CD14-positive monocyte (primary cell): ENCODE measurements at regions not wholly inside any gene's neighbourhood (a gene's known extent, or its start where the extent isn't known, plus 50 kb on each side); places are given as distances from the start of the nearest gene placed in this dataset.

Experiments used
- DNase-seq, 3 donors: peaks; one replicate each; pipeline ENCODE4 v3.0.0-alpha.2; 2011 to 2022
- H2AFZ ChIP-seq: 2 replicates; pipeline ENCODE4 v1.6.0; 2012; ENCODE audit warnings: mild to moderate bottlenecking, low read depth, low read length, inconsistent platforms; ENCODE audit not compliant: insufficient read depth, poor library complexity, severe bottlenecking
- H3K27ac ChIP-seq, 2 donors: 1 replicate in 1 of 2; 2 replicates in 1 of 2; pipeline ENCODE4 v1.5.1; 2012 to 2013; ENCODE audit warnings: low read length in 2 of 2, control low read depth in 1 of 2, inconsistent platforms in 1 of 2, low read depth in 1 of 2, mild to moderate bottlenecking in 1 of 2
- H3K27me3 ChIP-seq, 2 donors: one replicate each; pipeline versions ENCODE4 v1.6.0 to v1.6.1; 2011 to 2013; ENCODE audit warnings: low read length in 2 of 2; ENCODE audit not compliant: control insufficient read depth in 2 of 2, insufficient read depth in 2 of 2
- H3K36me3 ChIP-seq, 2 donors: replicated peaks in 1 of 2; 1 replicate in 1 of 2; 2 replicates in 1 of 2; pipeline versions ENCODE4 v1.5.1 to v1.6.1; 2012 to 2013; ENCODE audit warnings: low read length in 2 of 2, control low read depth in 1 of 2, inconsistent platforms in 1 of 2, mild to moderate bottlenecking in 1 of 2; ENCODE audit not compliant: insufficient read depth in 2 of 2, control insufficient read depth in 1 of 2
- H3K4me1 ChIP-seq, 2 donors: 1 replicate in 1 of 2; 2 replicates in 1 of 2; pipeline versions ENCODE4 v1.5.1 to v1.6.1; 2012 to 2013; ENCODE audit warnings: low read length in 2 of 2, control low read depth in 1 of 2, inconsistent platforms in 1 of 2, mild to moderate bottlenecking in 1 of 2, moderate library complexity in 1 of 2; ENCODE audit not compliant: insufficient read depth in 2 of 2, control insufficient read depth in 1 of 2
- H3K4me2 ChIP-seq: replicated peaks from 2 replicates; pipeline ENCODE3; 2012; ENCODE audit warnings: low read length, moderate library complexity, mild to moderate bottlenecking; ENCODE audit not compliant: poor library complexity, severe bottlenecking; ENCODE audit errors: extremely low read depth
- H3K4me3 ChIP-seq, 3 experiments: fragments of 200-600 bp in 1 of 3; sonication (generic) in 1 of 3; replicated peaks in 1 of 3; 1 replicate in 2 of 3; 2 replicates in 1 of 3; pipeline ENCODE4 v1.5.1; 2011 to 2013; ENCODE audit warnings: low read length in 3 of 3, mild to moderate bottlenecking in 3 of 3, control low read depth in 2 of 3, low read depth in 2 of 3, inconsistent platforms in 1 of 3, moderate library complexity in 1 of 3
- H3K79me2 ChIP-seq: 2 replicates; pipeline ENCODE4 v1.6.0; 2012; ENCODE audit warnings: mild to moderate bottlenecking, control low read depth, inconsistent platforms, low read length, moderate library complexity; ENCODE audit not compliant: insufficient read depth
- H3K9ac ChIP-seq: 2 replicates; pipeline ENCODE4 v1.6.0; 2017; ENCODE audit warnings: low read length, mild to moderate bottlenecking; ENCODE audit not compliant: insufficient read depth, poor library complexity, severe bottlenecking
- H3K9me3 ChIP-seq, 2 donors: replicated peaks in 1 of 2; 1 replicate in 1 of 2; 2 replicates in 1 of 2; pipeline versions ENCODE4 v1.5.1 to v1.6.1; 2012 to 2013; ENCODE audit warnings: low read length in 2 of 2, control low read depth in 1 of 2; ENCODE audit not compliant: control insufficient read depth in 1 of 2, insufficient read depth in 1 of 2
- H4K20me1 ChIP-seq: 2 replicates; pipeline ENCODE4 v1.6.0; 2012; ENCODE audit warnings: mild to moderate bottlenecking, low read length, control low read depth, moderate library complexity; ENCODE audit not compliant: insufficient read depth
- H3K27ac Mint-ChIP-seq, 7 donors: one replicate each; pipeline ENCODE4 v1.8.0; 2020; ENCODE audit warnings: mild to moderate bottlenecking in 7 of 7, mixed read lengths in 7 of 7, moderate library complexity in 6 of 7, inconsistent platforms in 2 of 7
- H3K27me3 Mint-ChIP-seq, 3 donors: one replicate each; pipeline ENCODE4 v1.8.0; 2021 to 2022; ENCODE audit warnings: low read depth in 3 of 3, mild to moderate bottlenecking in 3 of 3, mixed read lengths in 3 of 3, moderate library complexity in 3 of 3, inconsistent platforms in 1 of 3
- H3K36me3 Mint-ChIP-seq, 2 donors: one replicate each; pipeline ENCODE4 v1.8.0; 2020; ENCODE audit warnings: mixed read lengths in 2 of 2, inconsistent platforms in 1 of 2, mild to moderate bottlenecking in 1 of 2
- H3K4me1 Mint-ChIP-seq: one replicate; pipeline ENCODE4 v1.8.0; 2020; ENCODE audit warnings: mild to moderate bottlenecking, mixed read lengths
- H3K4me3 Mint-ChIP-seq, 2 donors: one replicate each; pipeline ENCODE4 v1.8.0; 2020; ENCODE audit warnings: mild to moderate bottlenecking in 2 of 2, mixed read lengths in 2 of 2, moderate library complexity in 1 of 2
- H3K9me3 Mint-ChIP-seq, 7 donors: one replicate each; pipeline ENCODE4 v1.8.0; 2020 to 2022; ENCODE audit warnings: mixed read lengths in 7 of 7, mild to moderate bottlenecking in 6 of 7, moderate library complexity in 6 of 7, inconsistent platforms in 2 of 7
- WGBS: methylation state at CpG from one replicate; pipeline ENCODE4 v1.1.5; 2013; ENCODE audit warnings: missing lambda C conversion rate; ENCODE audit not compliant: insufficient coverage; 5-methylcytosine and 5-hydroxymethylcytosine counted together
- intact Hi-C, 2 donors: fragments of 100-400 bp; cut with micrococcal nuclease; formaldehyde crosslinking; loops; one replicate each; pipeline versions ENCODE4 v1.15.0 to v1.15.1; 2023
- TF ChIP-seq, protein P1 (sequence below): fragments of 200-600 bp; IDR thresholded peaks from one replicate; pipeline ENCODE4 v1.8.0; 2022; ENCODE audit warnings: antibody characterized with exemption, mild to moderate bottlenecking

DNA sequence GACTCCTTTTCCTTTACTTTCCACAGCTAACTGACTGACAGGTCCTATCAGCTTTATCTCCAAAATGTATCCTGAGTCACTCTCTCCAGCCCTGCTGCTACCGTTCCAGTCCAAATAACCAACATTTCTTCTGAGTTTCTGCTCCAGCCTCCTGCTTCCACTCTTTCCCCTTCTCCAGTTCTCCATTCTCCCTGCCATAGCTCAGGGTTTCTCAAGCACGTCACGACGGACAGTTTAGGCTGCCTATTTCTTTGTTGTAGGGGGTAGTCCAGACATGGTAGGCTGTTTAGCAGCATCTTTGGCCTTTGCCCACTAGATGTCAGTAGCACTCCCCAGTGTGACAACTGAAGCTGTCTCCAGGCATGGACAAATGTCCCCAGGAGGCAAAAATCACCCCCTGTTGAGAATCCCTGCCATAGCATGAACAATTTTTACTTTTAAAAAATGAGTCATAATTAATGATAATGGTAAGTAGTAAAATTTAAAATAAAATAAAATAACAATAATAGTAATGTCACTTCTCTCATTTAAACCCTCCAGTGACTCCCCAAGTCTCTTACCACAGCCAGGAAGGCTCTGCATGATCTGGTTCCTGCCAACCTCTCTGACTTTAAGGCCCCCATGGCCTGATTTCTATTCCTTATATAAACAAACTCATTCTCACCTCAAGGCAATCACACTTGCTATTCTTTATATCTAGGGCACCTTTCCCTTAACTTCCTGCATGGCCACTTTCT lies 105.4 kb upstream of the FER start:
- no peaks in the 10 kb centered on the region for H4K20me1 ChIP-seq
- no peaks in the 10 kb centered on the region for H3K79me2 ChIP-seq
- no peaks in the 10 kb centered on the region for H3K36me3 ChIP-seq
- intact Hi-C loops: no loop called here
- no peak overlapping the region for H3K9ac ChIP-seq
- 0% methylated on average over 1 of the region's 4 CpGs for WGBS
- peaks cover 4 to 5% of the 10 kb centered on the region in 2 donors for H3K4me1 ChIP-seq
- H3K27ac Mint-ChIP-seq: peak overlapping the region in 2 of 7 donors; percentile 42 to 67
- DNase-seq: peak; percentile 33 to 52 (median 50)
- no peak overlapping the region for H3K4me2 ChIP-seq
- TF ChIP-seq, protein P1, sequence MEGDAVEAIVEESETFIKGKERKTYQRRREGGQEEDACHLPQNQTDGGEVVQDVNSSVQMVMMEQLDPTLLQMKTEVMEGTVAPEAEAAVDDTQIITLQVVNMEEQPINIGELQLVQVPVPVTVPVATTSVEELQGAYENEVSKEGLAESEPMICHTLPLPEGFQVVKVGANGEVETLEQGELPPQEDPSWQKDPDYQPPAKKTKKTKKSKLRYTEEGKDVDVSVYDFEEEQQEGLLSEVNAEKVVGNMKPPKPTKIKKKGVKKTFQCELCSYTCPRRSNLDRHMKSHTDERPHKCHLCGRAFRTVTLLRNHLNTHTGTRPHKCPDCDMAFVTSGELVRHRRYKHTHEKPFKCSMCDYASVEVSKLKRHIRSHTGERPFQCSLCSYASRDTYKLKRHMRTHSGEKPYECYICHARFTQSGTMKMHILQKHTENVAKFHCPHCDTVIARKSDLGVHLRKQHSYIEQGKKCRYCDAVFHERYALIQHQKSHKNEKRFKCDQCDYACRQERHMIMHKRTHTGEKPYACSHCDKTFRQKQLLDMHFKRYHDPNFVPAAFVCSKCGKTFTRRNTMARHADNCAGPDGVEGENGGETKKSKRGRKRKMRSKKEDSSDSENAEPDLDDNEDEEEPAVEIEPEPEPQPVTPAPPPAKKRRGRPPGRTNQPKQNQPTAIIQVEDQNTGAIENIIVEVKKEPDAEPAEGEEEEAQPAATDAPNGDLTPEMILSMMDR: peak; percentile 81
- H2AFZ ChIP-seq: peak overlapping the region; percentile 49
- H3K9me3 ChIP-seq: peaks cover 3 to 4% of the 10 kb centered on the region in 2 donors
- H3K27me3 ChIP-seq: no peaks in the 10 kb centered on the region
- H3K27me3 Mint-ChIP-seq: peaks cover 1 to 3% (median 2%) of the 10 kb centered on the region in 3 donors
- peak overlapping the region in 1 of 2 donors; percentile 59 for H3K4me3 Mint-ChIP-seq
- H3K9me3 Mint-ChIP-seq: peaks cover 0 to 7% (median 6%) of the 10 kb centered on the region in 7 donors
- H3K4me1 Mint-ChIP-seq: peaks cover 6% of the 10 kb centered on the region
- H3K4me3 ChIP-seq: no peak overlapping the region
- no peaks in the 10 kb centered on the region for H3K36me3 Mint-ChIP-seq
- H3K27ac ChIP-seq: no peak overlapping the region

DNA sequence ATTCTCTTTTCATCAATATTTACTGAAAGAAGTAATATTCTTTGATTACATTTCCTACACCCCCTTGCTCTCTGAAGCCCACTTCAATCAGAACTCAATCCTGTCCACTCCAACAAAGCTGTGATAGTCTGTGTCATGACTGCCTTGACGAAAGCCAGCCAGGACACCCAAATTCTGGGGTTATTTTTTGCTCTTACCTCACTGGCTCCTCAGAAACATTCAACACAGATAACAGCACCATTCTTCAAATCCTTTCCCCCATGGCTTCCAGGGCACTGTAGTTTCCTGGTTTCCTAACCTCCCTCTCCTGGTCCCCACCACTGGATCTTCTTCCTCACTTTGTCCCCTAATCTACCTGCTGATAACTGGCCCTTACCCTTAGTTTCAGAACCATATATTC lies 106.1 kb upstream of the FER start:
- Histone ChIP-seq H2AFZ (peak overlapping the region; percentile 49), H3K36me3 (no peaks in the 10 kb centered on the region), H3K4me2 (no peak overlapping the region), H3K27ac (no peak overlapping the region), H3K27me3 (no peaks in the 10 kb centered on the region), H4K20me1 (no peaks in the 10 kb centered on the region), H3K9ac (no peak overlapping the region), H3K9me3 (no peaks in the 10 kb centered on the region), H3K4me1 (peaks cover 5 to 10% of the 10 kb centered on the region in 2 donors), H3K4me3 (no peak overlapping the region), H3K79me2 (no peaks in the 10 kb centered on the region)
- TF ChIP-seq, protein P1: no peak
- Mint-ChIP-seq H3K27ac (peak overlapping the region in 2 of 7 donors; percentile 42 to 45), H3K9me3 (peaks cover 0 to under 1% (median 0%) of the 10 kb centered on the region in 7 donors), H3K4me3 (no peak overlapping the region), H3K4me1 (peaks cover 13% of the 10 kb centered on the region), H3K36me3 (no peaks in the 10 kb centered on the region), H3K27me3 (peaks cover 1 to 3% (median 2%) of the 10 kb centered on the region in 3 donors)
- no peak for DNase-seq
- intact Hi-C loops: no loop called here
- 91% methylated on average over 1 of the region's 1 CpG for WGBS
